BJ (cell line): ENCODE measurements at regions not wholly inside any gene's neighbourhood (a gene's known extent, or its start where the extent isn't known, plus 50 kb on each side); places are given as distances from the start of the nearest gene placed in this dataset.

Experiments
- CTCF ChIA-PET: fragments of 350-600 bp; formaldehyde crosslinking; extraction: SDS; loops from one replicate; lab custom pipeline; 2021; ENCODE audit warnings: antibody characterized with exemption, inconsistent platforms; lab: Yijun Ruan, JAX
- POLR2A ChIA-PET: fragments of 300-600 bp; sonication (Branson Sonifier 250); formaldehyde crosslinking; extraction: SDS; loops from one replicate; lab custom pipeline; 2021; ENCODE audit warnings: antibody characterized with exemption; lab: Charles Lee
- DNase-seq: peaks from one replicate; pipeline ENCODE4 v3.0.0-alpha.2; 2011; ENCODE audit warnings: low read depth
- H3K27me3 ChIP-seq: 2 replicates; pipeline ENCODE4 v1.6.0; 2011; ENCODE audit warnings: low read length; ENCODE audit not compliant: control insufficient read depth, insufficient read depth
- H3K36me3 ChIP-seq: 2 replicates; pipeline ENCODE4 v1.5.1; 2011; ENCODE audit warnings: low read length; ENCODE audit not compliant: control insufficient read depth, insufficient read depth
- H3K4me3 ChIP-seq: 2 replicates; pipeline ENCODE4 v1.5.1; 2011; ENCODE audit warnings: low read depth, mild to moderate bottlenecking, control low read depth, low read length
- TF ChIP-seq, protein P1 (sequence below): IDR thresholded peaks from 2 replicates; pipeline ENCODE4 v1.5.1; 2011; ENCODE audit warnings: low read depth, mild to moderate bottlenecking, control low read depth, inconsistent platforms, low read length, moderate library complexity; ENCODE audit not compliant: insufficient read depth

DNA sequence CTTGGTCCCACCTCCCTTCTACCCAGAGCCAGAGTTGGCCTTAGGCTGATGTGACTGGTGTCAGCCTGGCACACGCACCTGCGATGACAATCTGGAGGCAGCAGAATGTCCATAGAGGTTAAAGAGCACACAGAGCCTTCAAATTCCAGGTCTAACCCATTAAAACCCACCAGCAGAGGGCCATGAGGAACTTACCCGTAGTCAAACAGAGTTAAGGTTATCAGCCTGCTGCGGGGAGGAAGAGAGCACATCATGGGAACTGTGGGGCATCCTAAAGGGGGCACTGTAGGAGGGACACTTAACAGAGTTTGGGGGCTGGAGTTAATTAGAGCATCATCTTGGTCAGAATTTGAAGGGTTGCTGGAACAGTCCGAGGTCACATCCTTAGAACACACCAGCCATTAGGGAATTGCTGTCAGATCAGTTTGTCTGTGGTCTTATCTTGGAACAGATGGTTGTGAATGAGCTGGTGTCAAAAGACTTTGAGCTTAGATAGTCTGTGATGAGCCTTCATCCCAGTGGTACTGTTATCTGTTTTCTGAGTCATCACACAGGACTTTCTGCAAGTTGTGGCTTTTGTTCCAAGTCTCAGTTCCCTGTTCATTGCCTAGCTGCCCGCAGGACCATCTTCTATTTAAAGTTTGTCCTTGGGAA, 248.6 kb downstream of the LOXHD1 start:
- TF ChIP-seq, protein P1, sequence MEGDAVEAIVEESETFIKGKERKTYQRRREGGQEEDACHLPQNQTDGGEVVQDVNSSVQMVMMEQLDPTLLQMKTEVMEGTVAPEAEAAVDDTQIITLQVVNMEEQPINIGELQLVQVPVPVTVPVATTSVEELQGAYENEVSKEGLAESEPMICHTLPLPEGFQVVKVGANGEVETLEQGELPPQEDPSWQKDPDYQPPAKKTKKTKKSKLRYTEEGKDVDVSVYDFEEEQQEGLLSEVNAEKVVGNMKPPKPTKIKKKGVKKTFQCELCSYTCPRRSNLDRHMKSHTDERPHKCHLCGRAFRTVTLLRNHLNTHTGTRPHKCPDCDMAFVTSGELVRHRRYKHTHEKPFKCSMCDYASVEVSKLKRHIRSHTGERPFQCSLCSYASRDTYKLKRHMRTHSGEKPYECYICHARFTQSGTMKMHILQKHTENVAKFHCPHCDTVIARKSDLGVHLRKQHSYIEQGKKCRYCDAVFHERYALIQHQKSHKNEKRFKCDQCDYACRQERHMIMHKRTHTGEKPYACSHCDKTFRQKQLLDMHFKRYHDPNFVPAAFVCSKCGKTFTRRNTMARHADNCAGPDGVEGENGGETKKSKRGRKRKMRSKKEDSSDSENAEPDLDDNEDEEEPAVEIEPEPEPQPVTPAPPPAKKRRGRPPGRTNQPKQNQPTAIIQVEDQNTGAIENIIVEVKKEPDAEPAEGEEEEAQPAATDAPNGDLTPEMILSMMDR, result no peak
- POLR2A ChIA-PET, result no interaction called here
- DNase-seq, result no peak
- CTCF ChIA-PET, result interaction anchor here (0.8 to 1.3 kb wide), 2 partner anchors 8 to 16 kb away, joined by 3 read pairs; no protein-coding TSS in a partner anchor
- Histone ChIP-seq H3K36me3 (no peaks in the 10 kb centered on the region; the same call in 1 of the 2 replicates), H3K4me3 (no peak overlapping the region), H3K27me3 (peaks cover 3% of the 10 kb centered on the region)

DNA sequence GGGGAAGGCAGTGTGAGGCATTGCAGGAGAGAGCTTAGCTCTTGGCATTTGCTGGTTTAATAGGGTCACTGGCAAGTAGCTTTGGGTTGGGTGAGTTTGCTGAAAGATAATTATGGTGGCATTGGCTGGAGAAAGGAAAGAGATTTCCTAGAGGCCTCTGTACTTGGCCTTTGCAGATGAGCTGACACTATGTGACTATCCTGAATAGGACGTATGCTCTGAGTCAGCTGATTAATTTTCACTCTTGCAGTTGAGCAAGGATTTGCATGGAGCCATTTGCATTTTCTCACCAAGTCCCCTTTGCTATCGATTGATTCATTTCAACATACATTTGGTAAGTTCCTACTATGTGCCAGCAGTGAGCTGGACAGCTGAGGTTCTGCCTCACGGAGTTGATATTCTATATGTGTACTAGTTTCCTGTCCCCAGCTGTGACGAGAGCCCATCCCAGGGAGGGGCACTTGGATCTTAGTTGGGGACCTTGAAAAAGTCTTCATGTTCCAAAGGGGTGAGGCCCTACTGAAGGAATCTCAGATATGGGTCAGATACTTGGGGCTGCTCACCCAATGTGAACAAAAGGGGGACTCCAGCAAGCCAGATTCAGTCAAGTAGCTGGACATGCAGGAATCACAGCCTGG, 245.7 kb downstream of the LOXHD1 start:
- Histone ChIP-seq H3K27me3 (peaks cover 1% of the 10 kb centered on the region), H3K36me3 (no peaks in the 10 kb centered on the region; the same call in 1 of the 2 replicates), H3K4me3 (no peak overlapping the region)
- ChIA-PET POLR2A (no interaction called here), CTCF (interaction anchor here (0.9 kb wide), 1 partner anchor 247 kb away, joined by 4 read pairs; no protein-coding TSS in a partner anchor)
- TF ChIP-seq, protein P1, result no peak
- DNase-seq, result no peak

DNA sequence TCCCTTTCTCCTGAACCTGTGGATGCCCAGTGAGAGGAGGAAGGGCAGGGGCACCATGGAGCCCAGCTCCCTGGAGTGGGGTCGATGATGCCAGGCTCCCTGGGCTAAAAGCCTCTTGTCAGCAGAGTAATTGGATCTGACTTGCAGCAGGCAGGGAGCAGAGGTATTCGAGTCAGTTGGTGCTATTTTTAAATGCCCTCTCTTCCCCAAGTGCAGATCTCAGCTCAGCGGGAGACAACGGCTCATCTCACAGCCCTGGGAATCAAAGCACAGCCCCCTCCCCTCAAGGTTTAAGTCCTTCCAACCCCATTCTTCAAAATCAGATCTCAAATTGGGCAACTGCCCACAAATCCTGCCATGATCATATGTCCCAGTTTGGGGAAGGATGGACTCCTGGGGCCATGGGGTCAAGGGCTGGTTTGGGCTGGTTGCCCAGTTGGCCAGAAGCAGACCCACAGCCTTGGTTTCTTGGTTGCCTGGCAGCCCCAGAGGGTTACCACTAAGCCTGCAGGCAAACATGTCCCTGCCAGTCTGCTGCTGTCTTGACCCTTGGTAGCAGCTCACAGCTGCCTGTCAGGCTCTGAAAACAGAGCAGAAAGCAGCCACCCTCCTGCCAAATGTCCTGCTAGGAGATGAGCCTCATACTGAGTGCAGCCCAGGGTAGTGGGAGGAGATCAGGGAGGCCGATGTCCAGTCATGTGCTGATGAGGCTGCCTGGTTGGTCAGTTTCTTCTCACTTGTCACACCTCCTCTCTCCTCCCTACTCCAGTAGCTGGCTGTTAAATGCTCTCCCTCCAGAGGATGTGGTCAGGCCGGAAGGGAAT, 244.9 kb downstream of the LOXHD1 start:
- TF ChIP-seq, protein P1, result no peak
- DNase-seq, result no peak
- peaks cover 1% of the 10 kb centered on the region for H3K27me3 ChIP-seq
- ChIA-PET POLR2A (no interaction called here), CTCF (no interaction called here)
- no peak overlapping the region for H3K4me3 ChIP-seq
- no peaks in the 10 kb centered on the region; the same call in 1 of the 2 replicates for H3K36me3 ChIP-seq

DNA sequence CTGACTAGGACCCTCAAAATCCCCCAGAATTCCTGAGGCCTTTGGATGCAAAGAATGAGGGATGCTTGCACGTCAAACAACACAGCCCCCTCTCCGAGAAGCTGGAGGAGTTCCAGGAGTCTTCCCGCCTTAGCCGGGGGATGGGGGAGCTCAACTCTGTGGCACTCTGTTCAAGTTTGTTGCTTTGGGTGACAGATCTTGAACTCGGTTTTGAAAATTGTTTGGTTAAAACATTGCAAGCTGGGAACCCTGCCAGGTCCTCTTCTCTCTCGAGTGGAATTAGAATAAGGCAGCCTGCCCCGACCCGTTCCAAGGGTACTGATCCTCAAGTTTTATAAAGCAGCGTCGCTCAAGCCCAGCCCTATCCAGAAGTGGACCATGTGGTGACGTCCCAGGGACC, 244.1 kb downstream of the LOXHD1 start:
- ChIA-PET CTCF (no interaction called here), POLR2A (no interaction called here)
- H3K36me3 ChIP-seq, result no peaks in the 10 kb centered on the region; the same call in 1 of the 2 replicates
- peaks cover 1% of the 10 kb centered on the region for H3K27me3 ChIP-seq
- TF ChIP-seq, protein P1, result no peak
- H3K4me3 ChIP-seq, result no peak overlapping the region
- no peak for DNase-seq

DNA sequence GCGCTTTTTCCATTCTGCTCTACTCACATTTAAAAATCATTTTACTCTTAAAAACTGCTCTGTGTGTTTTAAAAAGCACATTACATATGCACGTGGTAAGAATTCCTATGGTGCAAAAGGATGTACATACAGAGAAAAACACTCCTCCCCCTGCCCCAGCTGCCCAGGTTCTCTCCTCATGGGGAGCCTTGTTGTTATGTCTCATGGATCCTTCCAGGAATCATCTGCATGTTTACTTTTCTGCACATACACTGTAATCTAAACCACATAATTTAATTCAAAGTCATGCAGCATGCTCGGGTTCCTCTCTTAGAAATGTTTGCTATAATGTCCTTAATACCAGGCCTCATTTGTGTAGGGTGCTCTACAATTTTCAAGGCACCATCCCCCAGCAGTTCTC, 243.3 kb downstream of the LOXHD1 start:
- TF ChIP-seq, protein P1, result no peak
- CTCF ChIA-PET, result no interaction called here
- no peak for DNase-seq
- no peaks in the 10 kb centered on the region; the same call in 1 of the 2 replicates for H3K36me3 ChIP-seq
- H3K4me3 ChIP-seq, result no peak overlapping the region
- POLR2A ChIA-PET, result no interaction called here
- H3K27me3 ChIP-seq, result peaks cover 1% of the 10 kb centered on the region
